22Rv1 (cell line): ENCODE measurements at regions not wholly inside any gene's neighbourhood (a gene's known extent, or its start where the extent isn't known, plus 50 kb on each side); places are given as distances from the start of the nearest gene placed in this dataset.

ENCODE experiments used
- CTCF ChIP-seq: fragments of 450-650 bp; IDR thresholded peaks from 2 replicates; pipeline ENCODE4 v1.5.1; 2017; ENCODE audit warnings: mild to moderate bottlenecking
- ZFX ChIP-seq: fragments of 450-650 bp; IDR thresholded peaks from 2 replicates; pipeline ENCODE4 v1.6.1; 2017; ENCODE audit warnings: antibody characterized with exemption, borderline replicate concordance

- TF ChIP-seq CTCF (no peak), ZFX (no peak)
Measured at GRCh38 chr16:86357950-86358349, 152.4 kb upstream of the FOXF1 start.
